HG03103 (cell line): ENCODE measurements at regions not wholly inside any gene's neighbourhood (a gene's known extent, or its start where the extent isn't known, plus 50 kb on each side); places are given as distances from the start of the nearest gene placed in this dataset.
"Not testable (repeated sequence)": the region's sequence is repeated elsewhere in the genome, so short reads cannot be mapped to it uniquely, and the experiment has no call there.

Experiments
- ATAC-seq: cut with Tn5 transposase; IDR thresholded peaks from one replicate; pipeline ENCODE4 v1.9.1; 2021; ENCODE audit warnings: low read depth; ENCODE audit not compliant: unreplicated experiment

DNA sequence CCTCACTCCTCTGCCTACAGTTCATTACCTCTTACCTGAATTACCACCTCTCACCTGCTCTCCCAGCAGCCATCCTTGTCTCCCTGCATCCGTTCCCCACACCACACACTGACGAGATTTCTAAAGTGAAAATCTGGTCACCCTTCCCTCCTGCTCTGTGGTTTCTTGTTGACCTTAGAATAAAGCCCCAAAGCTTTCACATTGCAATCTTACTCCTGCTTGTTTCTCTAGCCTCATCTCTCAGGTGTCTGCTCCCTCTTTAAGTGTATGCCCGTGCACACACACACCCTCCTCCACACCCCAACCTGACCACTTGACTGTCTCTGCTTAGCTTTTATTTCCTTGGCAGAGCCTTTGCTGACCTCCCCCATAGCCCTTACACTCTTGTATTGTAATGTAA is 122.0 kb upstream of the SKOR2 start:
- no peak for ATAC-seq

DNA sequence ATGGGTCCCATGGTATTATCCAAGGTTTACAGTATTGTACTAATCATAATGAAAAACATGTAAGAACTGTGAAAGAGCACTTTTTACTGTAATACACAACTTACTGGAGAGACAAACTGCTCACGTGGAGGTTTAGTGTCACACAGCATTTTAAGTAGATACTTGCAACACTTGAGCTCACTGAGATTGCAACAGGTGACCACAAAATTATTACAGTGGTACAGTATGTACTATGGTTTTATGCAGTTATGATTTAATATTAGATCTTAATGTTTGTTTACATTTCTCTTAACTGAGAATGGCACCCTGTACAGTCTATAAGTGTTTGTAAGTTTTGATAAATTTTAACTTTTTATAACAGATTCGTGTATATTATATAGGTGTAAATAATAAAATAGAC is 118.6 kb upstream of the SKOR2 start:
- ATAC-seq = no peak

DNA sequence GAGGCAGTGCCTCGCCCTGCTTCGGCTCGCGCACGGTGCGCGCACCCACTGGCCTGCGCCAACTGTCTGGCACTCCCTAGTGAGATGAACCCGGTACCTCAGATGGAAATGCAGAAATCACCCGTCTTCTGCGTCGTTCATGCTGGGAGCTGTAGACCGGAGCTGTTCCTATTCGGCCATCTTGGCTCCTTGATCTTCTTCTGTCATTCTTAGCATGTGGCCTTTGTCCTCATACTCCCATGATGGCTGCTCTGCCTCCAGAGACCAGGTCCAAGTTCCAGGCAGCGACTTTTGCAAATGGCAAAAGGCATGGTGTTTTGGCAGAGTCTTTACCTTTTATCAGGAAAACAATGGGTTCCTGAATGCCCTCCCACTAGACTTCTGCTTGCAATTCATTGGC is 102.6 kb upstream of the SKOR2 start:
- not testable (repeated sequence) for ATAC-seq

- no peak for ATAC-seq
These were observed 94.6 kb upstream of the SKOR2 start for GRCh38 chr18:47346016-47346415.

GRCh38 chr18:47345291-47345690 is 93.8 kb upstream of the SKOR2 start:
- no peak for ATAC-seq

- no peak for ATAC-seq
These were observed 91.8 kb upstream of the SKOR2 start for GRCh38 chr18:47343291-47343690.

DNA sequence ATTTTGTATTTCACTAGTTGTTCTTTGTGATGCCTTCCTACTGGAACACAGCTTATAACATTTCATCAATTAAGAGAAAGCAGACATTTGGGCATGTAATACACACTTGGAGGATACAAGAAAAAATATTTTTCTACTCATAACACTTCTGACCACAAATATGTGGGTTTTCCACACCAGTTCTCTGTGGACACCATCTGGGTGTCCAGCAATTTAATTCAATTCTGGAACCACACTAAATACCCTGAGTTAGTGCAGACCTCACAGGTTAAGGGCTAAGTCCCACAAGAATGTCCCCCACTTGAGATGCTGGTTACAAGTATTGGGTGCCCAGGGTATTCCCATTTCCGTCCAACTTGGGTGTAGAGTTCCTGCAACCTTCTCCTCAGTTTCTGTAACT is 91.1 kb upstream of the SKOR2 start:
- ATAC-seq = no peak

DNA sequence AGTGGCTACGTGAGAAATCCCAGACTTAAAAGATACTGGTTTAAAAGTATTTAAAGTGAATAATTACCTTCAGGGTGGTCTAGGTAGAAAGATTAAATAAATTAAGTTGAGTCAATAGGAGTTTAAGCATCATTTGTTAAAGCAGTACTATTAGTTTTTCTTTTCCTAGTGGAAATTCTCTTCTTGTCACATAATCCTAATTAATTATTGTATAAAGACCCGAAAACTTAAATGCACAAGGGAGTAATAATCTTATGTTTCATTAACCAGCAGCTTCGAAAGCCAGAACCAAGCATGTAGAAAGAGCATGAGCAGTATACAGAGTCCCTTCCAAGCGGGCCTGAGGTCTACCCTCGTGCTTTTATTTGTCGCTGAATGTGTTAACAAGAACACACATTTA is 90.2 kb upstream of the SKOR2 start:
- no peak for ATAC-seq

DNA sequence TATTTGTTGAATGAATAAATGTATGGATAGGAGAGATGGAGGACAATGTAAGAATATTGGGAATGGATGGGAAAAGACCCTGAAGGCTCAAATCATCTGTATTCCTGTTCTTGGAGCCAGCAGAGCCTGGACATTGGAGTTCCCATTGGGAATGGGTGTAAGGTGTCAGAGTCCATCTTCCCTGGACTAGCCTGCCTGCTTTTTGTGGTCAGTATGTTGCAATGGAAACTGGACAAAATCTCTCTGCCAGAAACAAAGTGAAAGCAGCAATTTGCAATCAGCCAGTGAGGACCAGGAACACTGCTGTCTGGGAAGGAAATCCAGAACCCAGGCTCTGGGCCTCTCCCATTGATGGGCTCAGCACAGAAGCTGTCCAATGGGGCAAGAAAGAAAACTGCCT is 83.5 kb upstream of the SKOR2 start:
- ATAC-seq = no peak

- no peak for ATAC-seq
These were observed 82.6 kb upstream of the SKOR2 start for GRCh38 chr18:47333926-47334635.

- no peak for ATAC-seq
These were observed 80.2 kb upstream of the SKOR2 start for GRCh38 chr18:47331641-47332040.

GRCh38 chr18:47331026-47331425 is 79.6 kb upstream of the SKOR2 start:
- ATAC-seq = no peak

DNA sequence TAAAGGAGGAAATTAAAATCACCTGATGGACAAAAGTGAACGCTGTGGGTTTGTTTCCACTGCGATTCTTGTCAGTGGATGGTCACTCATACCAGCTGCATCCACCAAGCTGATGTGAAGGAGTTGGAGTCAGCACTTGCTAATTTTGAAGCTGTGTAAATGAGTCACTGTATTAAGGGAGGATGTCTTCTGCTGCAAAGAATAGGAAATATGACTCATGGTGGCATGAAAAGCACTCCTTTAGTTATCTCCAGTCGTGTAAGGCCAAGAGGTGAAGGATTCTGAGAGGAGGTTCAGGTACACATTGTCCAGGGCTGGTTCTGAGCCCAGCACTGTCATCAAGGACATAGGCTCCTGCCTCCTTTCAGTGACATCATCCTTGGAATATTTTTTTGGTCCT is 71.7 kb upstream of the SKOR2 start:
- ATAC-seq = no peak

DNA sequence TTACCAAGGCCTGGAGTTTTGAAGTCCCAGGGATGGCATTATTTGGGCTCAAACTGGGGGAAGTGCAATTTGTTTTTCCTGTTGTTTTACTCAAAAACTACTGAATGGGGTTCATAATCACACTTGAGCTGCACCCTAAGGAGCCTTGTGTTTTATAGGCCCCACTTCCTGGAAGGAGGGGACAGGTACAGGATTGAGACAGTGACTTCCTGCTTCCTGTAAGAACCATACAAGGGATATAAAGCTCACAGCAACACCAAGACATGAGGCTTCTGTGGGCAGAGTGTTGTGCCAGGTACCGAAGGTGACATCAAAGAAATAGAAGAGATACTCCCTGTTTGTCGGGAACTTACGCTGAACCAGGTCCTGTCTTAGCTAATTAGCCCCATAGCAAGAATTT is 70.4 kb upstream of the SKOR2 start:
- ATAC-seq = no peak

GRCh38 chr18:47317824-47318508 is 66.5 kb upstream of the SKOR2 start:
- ATAC-seq = no peak

DNA sequence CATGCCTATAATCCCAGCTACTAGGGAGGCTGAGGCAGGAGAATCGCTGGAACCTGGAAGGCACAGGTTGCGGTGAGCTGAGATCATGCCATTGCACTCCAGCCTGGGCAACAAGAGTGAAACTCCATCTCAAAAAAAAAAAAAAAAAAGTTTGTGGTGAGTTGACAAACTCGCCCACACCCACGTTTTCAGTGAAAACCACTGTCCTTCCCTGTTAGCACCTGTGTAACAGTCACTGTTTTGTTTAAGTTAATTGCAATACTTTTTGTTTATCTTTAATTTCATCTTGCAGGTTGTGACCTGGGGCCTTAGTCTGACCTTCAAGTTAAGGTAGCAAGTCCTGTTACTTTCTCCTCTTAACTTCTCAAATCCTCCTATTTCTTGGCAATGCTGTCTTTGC is 65.5 kb upstream of the SKOR2 start:
- ATAC-seq = no peak

- ATAC-seq = no peak
These were observed 62.4 kb upstream of the SKOR2 start for GRCh38 chr18:47313901-47314300.

GRCh38 chr18:47311585-47311984 is 60.1 kb upstream of the SKOR2 start:
- ATAC-seq = no peak
